GM23338 (cell line): ENCODE measurements at regions not wholly inside any gene's neighbourhood (a gene's known extent, or its start where the extent isn't known, plus 50 kb on each side); places are given as distances from the start of the nearest gene placed in this dataset.
A peak's percentile ranks its signal among the peaks of the same experiment; 100 is the strongest.

Experiments
- ATAC-seq: fragments of 200-7000 bp; cut with Tn5 transposase; 3 replicates; pipeline ENCODE4 v1.9.1; 2020
- DNase-seq: peaks from one replicate; pipeline ENCODE4 v3.0.0-alpha.2; 2015; ENCODE audit warnings: low spot score
- H2AFZ ChIP-seq: fragments of 200-600 bp; sonication (generic); 2 replicates; pipeline ENCODE4 v1.8.0; 2016; ENCODE audit warnings: antibody characterized with exemption, mild to moderate bottlenecking, moderate library complexity
- H3F3A ChIP-seq: fragments of 200-600 bp; sonication (generic); replicated peaks from 2 replicates; pipeline ENCODE4 v1.8.0; 2017; ENCODE audit warnings: antibody characterized with exemption, mixed run types, low read depth
- H3K27ac ChIP-seq: fragments of 200-600 bp; sonication (generic); 2 replicates; pipeline ENCODE4 v1.6.1; 2016; ENCODE audit warnings: low read depth
- H3K27me3 ChIP-seq: fragments of 200-600 bp; sonication (generic); 2 replicates; pipeline ENCODE4 v1.8.0; 2016; ENCODE audit warnings: mild to moderate bottlenecking, mixed run types, moderate library complexity; ENCODE audit not compliant: insufficient read depth
- H3K36me3 ChIP-seq: fragments of 200-600 bp; sonication (generic); 2 replicates; pipeline ENCODE4 v1.8.0; 2016; ENCODE audit warnings: mild to moderate bottlenecking; ENCODE audit not compliant: insufficient read depth
- H3K4me1 ChIP-seq: fragments of 200-600 bp; sonication (generic); 2 replicates; pipeline ENCODE4 v1.8.0; 2016; ENCODE audit warnings: mild to moderate bottlenecking, moderate library complexity; ENCODE audit not compliant: insufficient read depth
- H3K4me2 ChIP-seq: fragments of 200-600 bp; sonication (generic); 2 replicates; pipeline ENCODE4 v1.7.1; 2017; ENCODE audit warnings: mixed run types
- H3K4me3 ChIP-seq: fragments of 200-600 bp; sonication (generic); 2 replicates; pipeline ENCODE4 v1.6.1; 2016; ENCODE audit warnings: mixed run types
- H3K79me2 ChIP-seq: fragments of 200-600 bp; sonication (generic); replicated peaks from 2 replicates; pipeline ENCODE4 v1.8.0; 2017; ENCODE audit warnings: mild to moderate bottlenecking; ENCODE audit not compliant: insufficient read depth
- H3K9me2 ChIP-seq: fragments of 200-600 bp; sonication (generic); 2 replicates; pipeline ENCODE4 v1.8.0; 2017; ENCODE audit not compliant: insufficient read depth
- H4K20me1 ChIP-seq: fragments of 200-600 bp; sonication (generic); replicated peaks from 2 replicates; pipeline ENCODE4 v1.8.0; 2017; ENCODE audit warnings: mild to moderate bottlenecking; ENCODE audit not compliant: insufficient read depth
- H3K27ac Mint-ChIP-seq: 2 replicates; pipeline ENCODE4 v1.8.0; 2020; ENCODE audit warnings: inconsistent platforms, mild to moderate bottlenecking, moderate library complexity, mixed read lengths
- H3K27me3 Mint-ChIP-seq: 3 replicates; pipeline ENCODE4 v1.8.0; 2022; ENCODE audit warnings: low read depth, mild to moderate bottlenecking, moderate library complexity, mixed read lengths, inconsistent platforms; ENCODE audit not compliant: insufficient read depth, poor library complexity
- H3K36me3 Mint-ChIP-seq: 3 replicates; pipeline ENCODE4 v1.8.0; 2021; ENCODE audit warnings: low read depth, mild to moderate bottlenecking, inconsistent platforms, moderate library complexity, mixed read lengths
- H3K4me1 Mint-ChIP-seq: 3 replicates; pipeline ENCODE4 v1.8.0; 2020; ENCODE audit warnings: mild to moderate bottlenecking, inconsistent platforms, mixed read lengths
- H3K4me3 Mint-ChIP-seq: 3 replicates; pipeline ENCODE4 v1.8.0; 2021; ENCODE audit warnings: moderate library complexity, mild to moderate bottlenecking, inconsistent platforms, mixed read lengths
- H3K9me3 Mint-ChIP-seq: 3 replicates; pipeline ENCODE4 v1.8.0; 2020; ENCODE audit warnings: moderate library complexity, mild to moderate bottlenecking, inconsistent platforms, mixed read lengths
- CTCF ChIP-seq, 2 experiments: fragments of 200-600 bp in 1 of 2; sonication (generic) in 1 of 2; conservative IDR thresholded peaks; 2 replicates each; pipeline versions ENCODE4 v1.5.1 to v1.6.1; 2016 to 2017; ENCODE audit warnings: antibody characterized with exemption in 2 of 2, low read depth in 2 of 2, mild to moderate bottlenecking in 2 of 2, moderate library complexity in 1 of 2
- POLR2AphosphoS5 ChIP-seq: IDR thresholded peaks from 2 replicates; pipeline ENCODE4 v1.6.1; 2016; ENCODE audit warnings: antibody characterized with exemption, low read depth
- ZNF114 ChIP-seq: fragments of 250-450 bp; sonication (Bioruptor Pico); IDR thresholded peaks from 2 replicates; pipeline ENCODE4 v1.5.0; 2020; ENCODE audit warnings: mild to moderate bottlenecking, moderate library complexity
- ZNF331 ChIP-seq: fragments of 250-450 bp; sonication (Bioruptor Pico); IDR thresholded peaks from 2 replicates; pipeline ENCODE4 v1.5.0; 2020; ENCODE audit warnings: low read depth, mild to moderate bottlenecking, moderate library complexity
- ZNF462 ChIP-seq: fragments of 250-450 bp; sonication (Bioruptor Pico); IDR thresholded peaks from 2 replicates; pipeline ENCODE4 v1.5.0; 2020; ENCODE audit warnings: mild to moderate bottlenecking, moderate library complexity

- TF ChIP-seq POLR2AphosphoS5: no peak
- peak; percentile 27 to 47 for TF ChIP-seq CTCF (conservative IDR thresholded peaks at IDR 0.05; ENCODE audit: low read depth in 2 of 2)
- Mint-ChIP-seq H3K9me3 (no peaks in the 10 kb centered on the region), H3K27ac (no peak overlapping the region), H3K27me3 (no peaks in the 10 kb centered on the region), H3K4me1 (no peaks in the 10 kb centered on the region), H3K4me3 (no peak overlapping the region), H3K36me3 (no peaks in the 10 kb centered on the region)
- no peak overlapping the region for H3K27ac ChIP-seq
- H3K79me2 ChIP-seq: no peaks in the 10 kb centered on the region
- no peaks in the 10 kb centered on the region for H3K36me3 ChIP-seq
- ATAC-seq (peak; percentile 73), DNase-seq (peak; percentile 37)
- no peak overlapping the region for H3K4me2 ChIP-seq
- H3K9me2 ChIP-seq: 0 out of 2 replicates have a peak, but pooled peaks cover 3% of the 10 kb centered on the region
- H3F3A ChIP-seq: no peaks in the 10 kb centered on the region
- H3K27me3 ChIP-seq: no peaks in the 10 kb centered on the region
- no peak overlapping the region for H3K4me3 ChIP-seq
- no peaks in the 10 kb centered on the region for H4K20me1 ChIP-seq
- no peak overlapping the region for H2AFZ ChIP-seq
- no peaks in the 10 kb centered on the region for H3K4me1 ChIP-seq
Observed at GRCh38 chr4:91989914-91990313, 313.9 kb upstream of the GRID2 start.

- H3K27ac ChIP-seq: no peak overlapping the region
- no peaks in the 10 kb centered on the region for H3K9me3 Mint-ChIP-seq
Observed at GRCh38 chr4:91990726-91991125, 313.0 kb upstream of the GRID2 start.

More at GRCh38 chr4:91990726-91991125, 313.0 kb upstream of the GRID2 start:
- H3K27me3 ChIP-seq: no peaks in the 10 kb centered on the region
- H3K4me1 Mint-ChIP-seq: no peaks in the 10 kb centered on the region
- H3K36me3 ChIP-seq: no peaks in the 10 kb centered on the region
- H3F3A ChIP-seq: no peaks in the 10 kb centered on the region
- no peak overlapping the region for H3K4me2 ChIP-seq
- H3K9me2 ChIP-seq: no peaks in the 10 kb centered on the region
- TF ChIP-seq ZNF462 (CRISPR knock-in tag): no peak
- TF ChIP-seq POLR2AphosphoS5: no peak
- TF ChIP-seq ZNF331 (CRISPR knock-in tag): no peak
- no peak for TF ChIP-seq ZNF114
- no peaks in the 10 kb centered on the region for H3K36me3 Mint-ChIP-seq
- H3K4me3 ChIP-seq: no peak overlapping the region
- no peak overlapping the region for H2AFZ ChIP-seq
- no peaks in the 10 kb centered on the region for H3K79me2 ChIP-seq
- no peaks in the 10 kb centered on the region for H3K4me1 ChIP-seq
- H3K27ac Mint-ChIP-seq: no peak overlapping the region
- H4K20me1 ChIP-seq: no peaks in the 10 kb centered on the region
- ATAC-seq (no peak), DNase-seq (no peak)
- H3K27me3 Mint-ChIP-seq: no peaks in the 10 kb centered on the region
- no peak overlapping the region for H3K4me3 Mint-ChIP-seq
